H1 (cell line): ENCODE measurements at regions not wholly inside any gene's neighbourhood (a gene's known extent, or its start where the extent isn't known, plus 50 kb on each side); places are given as distances from the start of the nearest gene placed in this dataset.
"Not testable (repeated sequence)": the region's sequence is repeated elsewhere in the genome, so short reads cannot be mapped to it uniquely, and the experiment has no call there.

Experiments used
- BCL11A ChIP-seq, 2 experiments: IDR thresholded peaks; one replicate each; pipeline ENCODE4 v1.6.1; 2011; ENCODE audit warnings: low read depth in 2 of 2, low read length in 2 of 2, mild to moderate bottlenecking in 2 of 2
- CTCF ChIP-seq, 3 experiments: IDR thresholded peaks; 1 replicate in 2 of 3; 2 replicates in 1 of 3; pipeline versions ENCODE4 v1.5.1 to v1.6.1; 2011; ENCODE audit warnings: low read length in 3 of 3, mild to moderate bottlenecking in 3 of 3, inconsistent platforms in 2 of 3, low read depth in 1 of 3, moderate library complexity in 1 of 3; ENCODE audit not compliant: insufficient read depth in 1 of 3; ENCODE audit errors: control extremely low read depth in 1 of 3
- EZH2 ChIP-seq: fragments of 200-600 bp; sonication (generic); IDR thresholded peaks from 2 replicates; pipeline ENCODE4 v1.7.1; 2012; ENCODE audit warnings: low read depth, mild to moderate bottlenecking, moderate library complexity, low read length, inconsistent platforms; ENCODE audit not compliant: severe bottlenecking
- MAX ChIP-seq: IDR thresholded peaks from 2 replicates; pipeline ENCODE4 v1.6.1; 2012; ENCODE audit warnings: inconsistent platforms
- POLR2A ChIP-seq, 2 experiments: IDR thresholded peaks; 1 replicate in 1 of 2; 2 replicates in 1 of 2; pipeline ENCODE4 v1.6.1; 2011; ENCODE audit warnings: low read depth in 2 of 2, low read length in 2 of 2, mild to moderate bottlenecking in 2 of 2; ENCODE audit errors: control extremely low read depth in 1 of 2

GRCh38 chr15:30471366-30471749 lies 57.3 kb upstream of the GOLGA8R start:
- not testable (repeated sequence) for TF ChIP-seq POLR2A (IDR thresholded peaks at IDR 0.05; ENCODE audit: control extremely low read depth in 1 of 2, low read depth in 2 of 2, low read length in 2 of 2); EZH2; CTCF (IDR thresholded peaks at IDR 0.05; ENCODE audit: control extremely low read depth in 1 of 3, insufficient read depth in 1 of 3, low read depth in 1 of 3, low read length in 3 of 3); MAX; BCL11A (IDR thresholded peaks at IDR 0.05; ENCODE audit: low read depth in 2 of 2, low read length in 2 of 2)
